Lung (tissue), 11 donors: ENCODE measurements at regions not wholly inside any gene's neighbourhood (a gene's known extent, or its start where the extent isn't known, plus 50 kb on each side); places are given as distances from the start of the nearest gene placed in this dataset.

ENCODE experiments used
- ATAC-seq: fragments of 200-7000 bp; cut with Tn5 transposase; one replicate; pipeline ENCODE4 v1.9.1; 2020; ENCODE audit warnings: moderate number of reproducible peaks; ENCODE audit not compliant: insufficient read depth, low FRiP score
- DNase-seq, 3 donors: peaks; one replicate each; pipeline ENCODE4 v3.0.0-alpha.2; 2013 to 2017
- H3K27ac ChIP-seq, 2 donors: one replicate each; pipeline ENCODE4 v1.5.1; 2013; ENCODE audit warnings: mild to moderate bottlenecking in 2 of 2, moderate library complexity in 2 of 2, control low read depth in 1 of 2, inconsistent platforms in 1 of 2, low read depth in 1 of 2, low read length in 1 of 2
- H3K27me3 ChIP-seq, 3 donors: one replicate each; pipeline ENCODE4 v1.5.1; 2013; ENCODE audit warnings: low read length in 2 of 3; ENCODE audit not compliant: control insufficient read depth in 3 of 3, insufficient read depth in 3 of 3
- H3K36me3 ChIP-seq, 4 donors: one replicate each; pipeline ENCODE4 v1.5.1; 2013; ENCODE audit warnings: low read length in 4 of 4, mild to moderate bottlenecking in 1 of 4, moderate library complexity in 1 of 4; ENCODE audit not compliant: control insufficient read depth in 4 of 4, insufficient read depth in 4 of 4
- H3K4me1 ChIP-seq, 5 donors: one replicate each; pipeline ENCODE4 v1.5.1; 2013; ENCODE audit warnings: low read length in 5 of 5, mild to moderate bottlenecking in 2 of 5, moderate library complexity in 1 of 5; ENCODE audit not compliant: control insufficient read depth in 5 of 5, insufficient read depth in 5 of 5
- H3K4me3 ChIP-seq: one replicate; pipeline ENCODE4 v1.5.1; 2013; ENCODE audit warnings: mild to moderate bottlenecking, control low read depth, moderate library complexity
- H3K9ac ChIP-seq, 2 donors: one replicate each; pipeline ENCODE4 v1.5.1; 2013; ENCODE audit warnings: low read length in 2 of 2, control low read depth in 1 of 2; ENCODE audit not compliant: insufficient read depth in 1 of 2
- H3K9me3 ChIP-seq, 4 donors: one replicate each; pipeline ENCODE4 v1.5.1; 2013; ENCODE audit warnings: low read length in 3 of 4, mild to moderate bottlenecking in 1 of 4, moderate library complexity in 1 of 4; ENCODE audit not compliant: control insufficient read depth in 4 of 4, insufficient read depth in 3 of 4
- WGBS, 2 donors: extraction: QIAGEN DNeasy Blood & Tissue Kit; methylation state at CpG; one replicate each; pipeline ENCODE4 v1.1.7; 2013; 5-methylcytosine and 5-hydroxymethylcytosine counted together
- TF ChIP-seq, protein P1 (sequence below): IDR thresholded peaks from 2 replicates; pipeline ENCODE4 v1.5.1; 2012; ENCODE audit warnings: mild to moderate bottlenecking; ENCODE audit errors: control extremely low read depth, extremely low read depth
- donor health status: control.
- donor health status: control.
- donor health status: Bipolar disorder and iron deficiency.
- donor health status: healthy.
- donor health status: DM: yes; HTN: yes; CAD: no.

DNA sequence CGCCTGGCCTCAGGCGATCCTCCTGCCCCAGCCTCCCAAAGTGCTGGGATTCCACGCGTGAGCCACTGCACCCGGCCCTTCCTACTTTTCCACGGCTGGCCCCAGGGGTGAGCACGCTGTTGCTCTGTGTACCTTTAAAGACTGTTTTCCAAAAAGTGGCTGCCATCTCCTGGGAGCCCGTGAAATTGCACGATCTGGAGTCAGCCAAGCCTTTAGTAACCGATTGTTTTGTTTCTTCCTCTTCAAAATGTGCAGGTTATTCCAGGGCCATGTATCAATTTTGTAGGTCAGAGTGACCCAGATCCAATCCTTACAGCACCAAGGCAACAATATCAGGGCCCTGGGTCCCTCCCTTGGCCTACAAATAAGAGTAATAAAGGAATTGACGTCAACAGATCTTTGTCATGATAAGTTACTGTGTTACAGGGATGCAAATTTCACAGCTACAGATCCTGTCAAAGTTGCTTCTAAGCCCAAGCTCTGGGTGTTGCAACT, 135.6 kb upstream of the ZNF236 start:
- Histone ChIP-seq H3K9ac (peak overlapping the region in 1 of 2 donors; percentile 42), H3K36me3 (no peaks in the 10 kb centered on the region), H3K27me3 (peaks cover 0 to 13% (median 2%) of the 10 kb centered on the region in 3 donors), H3K27ac (peak overlapping the region in 1 of 2 donors; percentile 46), H3K4me3 (no peak overlapping the region), H3K4me1 (peaks cover 0 to 10% (median 2%) of the 10 kb centered on the region in 5 donors), H3K9me3 (no peaks in the 10 kb centered on the region)
- WGBS, 2 donors, result 12 to 17% methylated on average over 11 of the region's 11 CpGs
- TF ChIP-seq, protein P1, sequence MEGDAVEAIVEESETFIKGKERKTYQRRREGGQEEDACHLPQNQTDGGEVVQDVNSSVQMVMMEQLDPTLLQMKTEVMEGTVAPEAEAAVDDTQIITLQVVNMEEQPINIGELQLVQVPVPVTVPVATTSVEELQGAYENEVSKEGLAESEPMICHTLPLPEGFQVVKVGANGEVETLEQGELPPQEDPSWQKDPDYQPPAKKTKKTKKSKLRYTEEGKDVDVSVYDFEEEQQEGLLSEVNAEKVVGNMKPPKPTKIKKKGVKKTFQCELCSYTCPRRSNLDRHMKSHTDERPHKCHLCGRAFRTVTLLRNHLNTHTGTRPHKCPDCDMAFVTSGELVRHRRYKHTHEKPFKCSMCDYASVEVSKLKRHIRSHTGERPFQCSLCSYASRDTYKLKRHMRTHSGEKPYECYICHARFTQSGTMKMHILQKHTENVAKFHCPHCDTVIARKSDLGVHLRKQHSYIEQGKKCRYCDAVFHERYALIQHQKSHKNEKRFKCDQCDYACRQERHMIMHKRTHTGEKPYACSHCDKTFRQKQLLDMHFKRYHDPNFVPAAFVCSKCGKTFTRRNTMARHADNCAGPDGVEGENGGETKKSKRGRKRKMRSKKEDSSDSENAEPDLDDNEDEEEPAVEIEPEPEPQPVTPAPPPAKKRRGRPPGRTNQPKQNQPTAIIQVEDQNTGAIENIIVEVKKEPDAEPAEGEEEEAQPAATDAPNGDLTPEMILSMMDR, result peak; percentile 29
- ATAC-seq (peak; percentile 79), DNase-seq (peak; percentile 69 to 86 (median 84))

DNA sequence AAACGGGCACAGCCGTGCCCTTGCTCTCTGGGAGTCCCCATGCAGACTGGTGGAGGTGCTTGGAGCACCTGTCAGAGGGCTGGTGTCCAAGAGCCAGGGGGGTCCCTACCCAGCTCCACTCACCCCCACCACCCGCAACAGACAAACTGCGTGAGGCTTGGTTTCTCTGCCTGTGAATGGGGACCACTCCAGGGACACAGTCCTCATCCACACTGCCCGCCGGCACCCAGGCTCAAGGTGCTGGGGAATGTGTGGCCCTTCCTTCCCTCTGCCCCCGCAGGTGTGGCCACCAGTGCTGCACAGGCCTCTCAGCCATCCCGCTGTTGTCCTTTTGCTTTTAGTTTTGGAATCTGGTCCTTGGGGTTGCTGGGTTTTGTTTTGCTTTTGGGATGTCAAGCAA, 136.5 kb upstream of the ZNF236 start:
- DNase-seq (no peak), ATAC-seq (no peak)
- no peak overlapping the region for H3K9ac ChIP-seq
- WGBS, 2 donors, result 94 to 97% methylated on average over 8 of the region's 8 CpGs
- H3K9me3 ChIP-seq, result no peaks in the 10 kb centered on the region
- H3K27ac ChIP-seq, result no peak overlapping the region
- no peaks in the 10 kb centered on the region for H3K36me3 ChIP-seq
- H3K4me1 ChIP-seq, result peaks cover 0 to 10% (median 2%) of the 10 kb centered on the region in 5 donors
- H3K4me3 ChIP-seq, result no peak overlapping the region
- peaks cover 0 to 13% (median 0%) of the 10 kb centered on the region in 3 donors for H3K27me3 ChIP-seq
- TF ChIP-seq, protein P1, result no peak

DNA sequence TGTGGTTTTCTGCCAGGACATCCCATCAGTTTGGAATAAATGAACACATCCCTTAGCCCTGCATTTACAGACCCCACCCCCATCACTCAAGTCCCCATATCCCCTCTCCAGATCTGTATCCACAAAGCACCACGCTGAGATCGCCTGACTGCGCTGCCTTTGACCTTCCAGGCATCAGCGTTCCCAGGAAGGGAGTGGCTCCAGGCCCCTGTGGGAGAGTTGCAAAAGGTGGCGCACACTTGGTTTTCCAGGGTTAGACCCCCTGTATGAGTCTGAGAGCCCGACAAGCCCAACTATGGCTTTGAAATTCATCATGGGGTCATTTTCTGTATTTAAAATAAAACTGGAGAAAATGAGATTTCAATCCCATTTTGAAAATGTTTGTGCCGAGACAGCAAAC, 137.0 kb upstream of the ZNF236 start:
- WGBS, 2 donors, result 81 to 93% methylated on average over 7 of the region's 7 CpGs
- Histone ChIP-seq H3K27me3 (peaks cover 0 to 13% (median 0%) of the 10 kb centered on the region in 3 donors), H3K9ac (no peak overlapping the region), H3K4me1 (peaks cover 0 to 13% (median 2%) of the 10 kb centered on the region in 5 donors), H3K36me3 (no peaks in the 10 kb centered on the region), H3K27ac (no peak overlapping the region), H3K9me3 (no peaks in the 10 kb centered on the region), H3K4me3 (no peak overlapping the region)
- TF ChIP-seq, protein P1, result no peak
- ATAC-seq (no peak), DNase-seq (no peak)

DNA sequence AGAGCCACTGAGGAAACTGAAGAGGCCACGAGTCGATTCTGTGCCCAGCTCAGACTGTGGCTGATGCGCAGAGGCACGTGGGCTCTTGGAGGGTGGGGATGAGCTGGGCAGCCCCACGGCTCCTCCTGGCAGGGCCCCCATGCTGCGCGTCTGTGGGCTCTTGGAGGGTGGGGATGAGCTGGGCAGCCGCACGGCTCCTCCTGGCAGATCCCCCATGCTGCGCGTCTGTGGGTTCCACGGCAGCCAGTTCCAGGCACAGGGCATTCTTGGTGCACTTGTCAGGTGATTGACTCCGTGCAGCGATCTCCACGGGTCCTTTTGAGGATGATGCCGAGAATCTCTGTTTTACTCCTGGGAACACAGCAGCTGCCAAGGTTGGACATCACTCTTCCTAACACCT, 138.1 kb upstream of the ZNF236 start:
- peaks cover 0 to 15% (median 3%) of the 10 kb centered on the region in 5 donors for H3K4me1 ChIP-seq
- DNase-seq (no peak), ATAC-seq (no peak)
- H3K27me3 ChIP-seq, result peaks cover 0 to 8% (median 0%) of the 10 kb centered on the region in 3 donors
- H3K27ac ChIP-seq, result no peak overlapping the region
- TF ChIP-seq, protein P1, result no peak
- no peak overlapping the region for H3K9ac ChIP-seq
- whole genome bisulfite sequencing, 2 donors, result 81 to 92% methylated on average over 16 of the region's 16 CpGs
- no peaks in the 10 kb centered on the region for H3K36me3 ChIP-seq
- H3K9me3 ChIP-seq, result no peaks in the 10 kb centered on the region
- no peak overlapping the region for H3K4me3 ChIP-seq
